BE2C (cell line): ENCODE measurements at regions not wholly inside any gene's neighbourhood (a gene's known extent, or its start where the extent isn't known, plus 50 kb on each side); places are given as distances from the start of the nearest gene placed in this dataset.

ENCODE experiments used
- DNase-seq: peaks from one replicate; pipeline ENCODE4 v3.0.0-alpha.2; 2020
- H3K27me3 ChIP-seq: fragments of 250-450 bp; sonication (Bioruptor Pico); 2 replicates; pipeline ENCODE4 v1.5.1; 2020; ENCODE audit warnings: mild to moderate bottlenecking
- H3K36me3 ChIP-seq: fragments of 250-450 bp; sonication (Bioruptor Pico); 2 replicates; pipeline ENCODE4 v1.5.1; 2020; ENCODE audit warnings: mild to moderate bottlenecking
- H3K4me1 ChIP-seq: fragments of 250-450 bp; sonication (Bioruptor Pico); 2 replicates; pipeline ENCODE4 v1.5.1; 2020
- H3K4me3 ChIP-seq: 2 replicates; pipeline ENCODE4 v1.5.1; 2011; ENCODE audit warnings: low read depth, low read length
- H3K9me3 ChIP-seq: fragments of 250-450 bp; sonication (Bioruptor Pico); 2 replicates; pipeline ENCODE4 v1.5.1; 2020
- CTCF ChIP-seq: IDR thresholded peaks from 2 replicates; pipeline ENCODE4 v1.5.1; 2012; ENCODE audit warnings: mild to moderate bottlenecking, low read depth, low read length

DNA sequence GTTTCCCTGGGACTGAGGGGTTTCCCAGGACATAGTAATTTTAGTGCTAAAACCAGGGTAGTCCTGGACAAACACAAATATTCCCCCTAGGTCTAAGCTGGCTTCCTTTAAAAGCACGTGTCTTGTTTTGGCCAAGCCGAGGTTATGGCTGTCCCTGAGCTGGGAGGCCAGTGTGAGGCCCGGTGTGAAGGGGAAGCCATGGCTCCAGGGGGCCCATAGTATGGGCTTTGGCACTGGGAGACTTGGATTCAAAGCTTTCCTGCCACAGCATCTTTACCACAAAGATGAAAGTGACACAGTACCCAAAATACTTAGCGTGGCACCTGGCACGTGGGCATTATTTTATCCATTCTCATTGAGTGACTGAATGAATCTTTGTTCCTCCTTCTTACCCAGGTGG lies 345.2 kb downstream of the ZNF536 start:
- H3K4me3 ChIP-seq: no peak overlapping the region
- no peak for DNase-seq
- no peaks in the 10 kb centered on the region for H3K36me3 ChIP-seq
- no peaks in the 10 kb centered on the region for H3K27me3 ChIP-seq
- H3K4me1 ChIP-seq: no peaks in the 10 kb centered on the region
- H3K9me3 ChIP-seq: no peaks in the 10 kb centered on the region
- no peak for TF ChIP-seq CTCF

- no peaks in the 10 kb centered on the region for H3K27me3 ChIP-seq
- no peaks in the 10 kb centered on the region for H3K4me1 ChIP-seq
- H3K9me3 ChIP-seq: no peaks in the 10 kb centered on the region
- no peak overlapping the region for H3K4me3 ChIP-seq
- no peaks in the 10 kb centered on the region for H3K36me3 ChIP-seq
- no peak for TF ChIP-seq CTCF
- no peak for DNase-seq
These were observed 340.5 kb downstream of the ZNF536 start for GRCh38 chr19:30712431-30713337.

DNA sequence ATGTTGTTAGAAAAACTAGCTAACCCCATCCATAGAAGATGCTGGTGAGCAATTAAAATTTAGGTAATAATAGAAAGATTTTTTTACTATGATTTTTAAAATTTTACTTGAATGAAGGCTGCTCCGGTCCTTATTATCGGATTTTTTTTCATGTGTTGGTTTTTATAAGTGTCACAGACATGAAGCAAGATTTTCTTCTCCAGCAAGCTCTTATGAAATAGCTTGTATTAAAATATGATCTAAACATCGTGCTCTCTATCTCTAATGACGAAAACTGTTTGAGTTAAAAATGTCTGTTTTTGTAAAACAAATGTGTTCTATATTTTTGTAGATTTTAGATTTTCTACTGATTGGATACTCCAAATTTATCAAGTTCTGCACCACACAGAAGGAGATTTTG lies 339.6 kb downstream of the ZNF536 start:
- no peak for TF ChIP-seq CTCF
- Histone ChIP-seq H3K36me3 (no peaks in the 10 kb centered on the region), H3K9me3 (no peaks in the 10 kb centered on the region), H3K4me3 (no peak overlapping the region), H3K27me3 (no peaks in the 10 kb centered on the region), H3K4me1 (no peaks in the 10 kb centered on the region)
- DNase-seq: no peak

DNA sequence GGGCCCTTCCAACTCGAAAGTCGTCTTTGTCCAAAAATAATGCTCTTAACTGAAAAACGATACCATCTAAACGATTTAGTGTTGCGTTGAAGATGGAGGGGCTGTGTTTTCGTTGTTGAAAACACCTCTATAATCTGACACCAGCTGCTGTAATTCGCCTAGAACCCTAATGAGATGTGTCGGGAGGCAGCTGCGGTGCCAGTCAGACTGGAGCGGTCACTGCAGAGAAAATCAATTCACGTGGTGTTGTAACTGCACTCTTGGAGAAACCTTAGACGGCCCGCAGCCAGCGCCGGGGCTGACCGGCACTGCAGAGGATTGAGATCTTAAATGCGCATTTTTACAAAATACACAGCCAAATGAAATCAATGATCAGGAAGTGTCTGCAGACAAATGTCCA lies 339.1 kb downstream of the ZNF536 start:
- no peak for TF ChIP-seq CTCF
- Histone ChIP-seq H3K9me3 (no peaks in the 10 kb centered on the region), H3K27me3 (no peaks in the 10 kb centered on the region), H3K36me3 (no peaks in the 10 kb centered on the region), H3K4me1 (no peaks in the 10 kb centered on the region), H3K4me3 (no peak overlapping the region)
- no peak for DNase-seq

- no peaks in the 10 kb centered on the region for H3K4me1 ChIP-seq
- no peaks in the 10 kb centered on the region for H3K9me3 ChIP-seq
- no peak for TF ChIP-seq CTCF
- H3K27me3 ChIP-seq: no peaks in the 10 kb centered on the region
- H3K36me3 ChIP-seq: no peaks in the 10 kb centered on the region
- H3K4me3 ChIP-seq: no peak overlapping the region
- no peak for DNase-seq
These were observed 338.5 kb downstream of the ZNF536 start for GRCh38 chr19:30710721-30711120.

DNA sequence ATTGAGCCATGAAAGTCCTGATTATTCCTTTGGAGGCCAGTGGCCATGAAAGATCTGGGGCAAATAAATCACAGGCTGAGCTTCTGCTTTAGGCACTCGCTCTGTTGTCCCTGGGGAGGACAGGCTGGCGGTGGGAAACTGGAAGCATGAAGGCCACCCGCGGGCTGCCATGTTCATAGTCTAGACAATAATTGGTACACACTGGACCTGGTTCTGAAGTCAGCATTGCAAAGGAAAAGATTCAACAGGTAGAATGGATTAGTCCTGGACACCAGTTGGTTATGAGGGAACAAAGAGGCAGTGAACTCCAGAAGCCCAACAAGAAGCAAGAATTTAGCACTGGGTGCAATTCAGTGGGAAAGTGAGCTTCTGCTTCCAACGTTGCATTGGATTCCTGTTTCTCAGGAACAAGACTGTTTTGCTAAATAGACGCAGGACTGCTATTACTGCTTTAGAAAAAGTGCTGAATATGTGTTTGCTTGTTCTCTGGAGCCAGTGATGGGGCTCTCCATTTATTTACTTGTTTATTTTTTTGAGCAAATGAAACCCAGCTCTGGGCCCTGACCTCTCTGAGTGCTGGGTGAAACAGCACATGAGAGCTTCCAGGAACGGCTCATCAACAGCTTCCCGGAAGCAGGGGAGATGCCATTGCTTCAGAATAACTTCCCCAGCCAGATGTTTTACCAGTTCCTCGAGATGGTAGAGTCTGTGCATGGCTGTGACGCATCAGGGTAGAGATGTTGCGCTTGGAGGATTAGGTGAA lies 336.4 kb downstream of the ZNF536 start:
- TF ChIP-seq CTCF: no peak
- H3K36me3 ChIP-seq: no peaks in the 10 kb centered on the region
- no peak overlapping the region for H3K4me3 ChIP-seq
- H3K27me3 ChIP-seq: no peaks in the 10 kb centered on the region
- H3K4me1 ChIP-seq: no peaks in the 10 kb centered on the region
- no peaks in the 10 kb centered on the region for H3K9me3 ChIP-seq
- DNase-seq: no peak
